ENCODE measurements at regions not wholly inside any gene's neighbourhood (a gene's known extent, or its start where the extent isn't known, plus 50 kb on each side); places are given as distances from the start of the nearest gene placed in this dataset.

DNA sequence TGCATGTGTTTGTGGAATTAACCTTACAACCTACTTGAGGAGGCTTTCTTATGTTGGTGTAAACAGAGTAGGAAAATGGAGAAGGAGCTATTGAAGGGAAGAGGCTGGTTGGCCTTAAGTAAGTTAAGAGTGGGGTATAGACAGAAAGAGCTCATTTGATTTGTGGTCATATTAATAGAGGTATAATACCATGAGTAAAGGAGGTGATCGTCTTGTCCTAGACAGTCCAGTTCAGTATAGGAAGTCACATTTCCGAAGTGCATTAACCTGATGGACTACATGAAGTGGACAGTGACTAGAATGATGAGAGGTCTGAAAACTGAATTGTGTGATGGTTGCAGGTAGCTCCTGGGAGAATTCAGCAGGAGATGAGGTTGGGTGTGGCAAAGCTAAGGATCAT, 215.4 kb upstream of the ZC3H12A start:
- no peak for TF ChIP-seq POLR2A (IDR thresholded peaks at IDR 0.05; ENCODE audit: low read length)
- no peak for TF ChIP-seq GATA1 (IDR thresholded peaks at IDR 0.05; ENCODE audit: low read depth, low read length)

All from erythroblast (primary cell).